ENCODE measurements at regions not wholly inside any gene's neighbourhood (a gene's known extent, or its start where the extent isn't known, plus 50 kb on each side); places are given as distances from the start of the nearest gene placed in this dataset.

GRCh38 chr20:6831461-6831860 lies 64.0 kb downstream of the BMP2 start:
- DNase-seq = no peak

DNA sequence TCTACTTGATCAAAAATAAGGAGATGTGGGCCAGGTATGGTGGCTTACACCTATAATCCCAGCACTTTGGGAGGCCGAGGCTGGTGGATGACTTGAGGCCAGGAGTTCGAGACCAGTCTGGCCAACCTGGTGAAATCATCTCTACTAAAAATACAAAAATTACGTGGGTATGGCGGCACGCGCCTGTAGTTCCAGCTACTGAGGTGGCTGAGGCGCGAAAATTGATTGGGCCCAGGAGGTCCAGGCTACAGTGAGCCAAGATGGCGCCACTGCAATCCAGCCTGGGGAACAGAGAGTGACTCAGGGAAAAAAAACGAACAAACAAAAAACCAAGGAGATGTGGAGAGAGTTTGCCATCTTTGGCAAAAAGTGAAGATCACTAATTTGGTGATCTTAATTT lies 65.3 kb downstream of the BMP2 start:
- no peak for DNase-seq

GRCh38 chr20:6835609-6836008 lies 68.1 kb downstream of the BMP2 start:
- DNase-seq = no peak

GRCh38 chr20:6836821-6837374 lies 69.4 kb downstream of the BMP2 start:
- no peak for DNase-seq

GRCh38 chr20:6837730-6838129 lies 70.2 kb downstream of the BMP2 start:
- DNase-seq = no peak

DNA sequence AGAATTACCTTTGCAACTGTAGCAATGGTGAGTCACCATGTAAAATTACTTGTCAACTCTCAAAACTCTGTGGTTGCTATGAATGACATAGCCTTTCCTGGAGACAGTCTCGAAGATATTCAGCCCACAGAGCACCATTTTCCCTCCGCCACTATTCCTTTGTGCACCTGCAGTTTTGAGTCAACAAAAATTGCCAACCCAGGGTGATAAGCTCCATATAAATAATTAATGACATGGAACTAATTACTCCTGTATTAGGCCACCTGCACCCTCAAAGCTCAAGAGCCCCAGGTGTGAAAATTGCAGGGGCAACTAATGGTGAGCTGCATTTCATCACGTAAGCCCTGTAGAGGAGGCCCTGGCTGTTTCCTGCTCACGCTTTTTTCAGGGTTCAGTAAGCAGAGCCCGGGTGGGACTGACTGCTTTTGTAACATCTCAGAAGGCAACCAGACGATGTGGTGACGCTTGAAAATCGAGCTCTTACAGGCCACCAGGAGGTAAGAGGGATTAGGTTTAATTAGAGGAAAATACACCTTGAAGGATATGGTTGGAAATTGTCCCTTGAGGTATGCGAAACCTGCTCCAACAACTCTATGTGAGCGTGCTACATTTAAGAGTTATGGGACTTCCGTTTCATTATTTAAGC lies 70.8 kb downstream of the BMP2 start:
- DNase-seq = no peak

- DNase-seq = no peak
Observed at GRCh38 chr20:6841128-6841527, 73.6 kb downstream of the BMP2 start.

GRCh38 chr20:6845141-6845540 lies 77.7 kb downstream of the BMP2 start:
- no peak for DNase-seq

GRCh38 chr20:6848041-6848440 lies 80.6 kb downstream of the BMP2 start:
- DNase-seq = no peak

DNA sequence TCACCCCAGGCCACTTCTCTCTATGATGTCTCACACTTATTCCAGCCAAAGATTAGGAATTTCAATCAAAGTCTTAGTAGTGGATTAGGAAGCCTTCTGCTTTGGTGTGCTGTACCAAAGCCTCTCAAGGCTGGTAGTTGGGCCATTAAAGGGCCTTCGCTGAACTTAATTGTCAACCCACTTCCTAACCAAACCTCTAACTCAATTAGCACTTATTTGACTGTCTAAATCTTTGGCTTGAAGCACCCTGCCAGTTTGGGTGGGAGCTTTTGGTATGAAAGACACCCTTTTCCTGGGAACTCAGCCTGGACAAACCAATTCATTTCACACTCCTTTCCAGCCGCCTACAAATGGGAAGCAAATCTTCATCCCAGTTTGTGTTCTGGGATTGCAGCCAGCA lies 81.5 kb downstream of the BMP2 start:
- DNase-seq = no peak

- DNase-seq = no peak
Observed at GRCh38 chr20:6851136-6851535, 83.7 kb downstream of the BMP2 start.

DNA sequence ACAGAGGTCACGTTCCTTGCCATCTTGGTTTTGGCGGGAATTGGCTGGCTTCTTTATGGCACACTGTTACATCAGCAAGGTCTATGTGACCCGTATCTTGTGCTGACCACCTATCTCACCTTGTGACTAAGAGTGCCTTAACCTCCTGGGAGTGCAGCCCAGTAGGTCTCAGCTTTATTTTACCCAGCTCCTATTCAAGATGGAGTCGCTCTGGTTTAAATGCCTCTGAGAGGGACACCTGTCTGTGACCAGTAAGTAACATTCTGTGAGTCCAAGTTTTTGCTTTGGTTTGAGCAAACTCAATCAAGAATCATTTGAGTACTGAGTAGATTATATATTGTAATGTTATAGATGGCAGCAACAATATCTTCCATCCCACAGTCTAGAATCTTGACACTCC lies 85.0 kb downstream of the BMP2 start:
- no peak for DNase-seq

- no peak for DNase-seq
Observed at GRCh38 chr20:6855104-6855503, 87.6 kb downstream of the BMP2 start.

GRCh38 chr20:6855796-6856195 lies 88.3 kb downstream of the BMP2 start:
- no peak for DNase-seq

DNA sequence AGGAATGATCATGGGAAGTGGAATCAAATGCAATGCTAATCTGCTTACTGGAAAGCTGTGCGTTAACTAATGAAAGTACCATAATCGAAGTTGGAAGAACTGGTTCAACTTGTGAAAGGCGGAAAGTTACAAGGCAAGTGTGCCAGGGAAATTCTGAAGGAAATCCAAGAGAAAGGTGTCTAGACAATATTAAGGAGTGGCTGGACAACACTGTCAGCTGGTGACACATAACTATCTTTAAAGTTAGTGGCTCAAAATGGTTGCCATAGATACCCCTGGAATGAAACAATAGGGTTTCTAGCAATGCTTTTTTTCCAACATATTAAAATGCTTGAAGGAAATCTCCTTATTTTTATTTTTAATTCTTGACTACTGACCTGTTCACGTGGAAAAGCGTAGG lies 90.4 kb downstream of the BMP2 start:
- DNase-seq = no peak

DNA sequence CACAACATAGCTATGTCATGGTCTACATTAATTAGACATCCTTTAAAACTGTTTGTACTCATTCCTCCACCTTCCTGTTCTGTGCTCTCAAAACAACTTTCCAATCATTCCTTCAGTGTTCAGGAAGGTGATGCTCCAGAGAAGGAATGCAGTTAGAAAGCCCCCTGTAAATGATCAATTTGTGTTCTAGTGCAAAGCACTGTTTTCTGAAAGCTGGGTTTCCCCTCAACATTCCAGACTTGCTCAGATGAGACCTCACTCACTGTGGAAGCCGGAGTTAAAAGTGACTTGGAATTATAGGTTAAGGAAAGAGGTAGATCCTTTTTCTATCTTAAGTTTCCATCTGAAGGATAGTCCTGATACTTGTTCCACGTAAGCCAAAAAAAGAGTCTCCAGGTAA lies 95.9 kb downstream of the BMP2 start:
- DNase-seq = no peak

DNA sequence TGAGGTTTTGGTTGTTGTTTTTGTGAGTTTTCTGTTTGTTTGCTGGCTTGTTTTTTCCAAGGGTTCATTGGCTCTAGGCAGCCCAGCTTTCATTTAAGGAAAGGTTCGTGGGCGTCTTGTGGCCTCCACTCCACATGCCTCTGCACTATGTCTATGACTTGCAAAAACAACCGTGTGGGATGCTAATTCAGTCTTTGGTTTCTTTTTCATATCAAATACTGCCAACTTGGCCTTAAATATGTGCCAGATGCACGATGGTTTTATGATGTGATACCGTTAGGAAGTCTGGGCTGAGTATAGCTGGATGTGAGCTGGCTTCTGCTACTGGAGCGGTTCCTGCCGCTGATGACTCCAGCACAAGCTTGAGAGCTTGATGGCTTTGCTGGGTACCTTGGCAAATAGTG lies 96.3 kb downstream of the BMP2 start:
- no peak for DNase-seq

GRCh38 chr20:6864740-6865139 lies 97.3 kb downstream of the BMP2 start:
- DNase-seq = no peak

GRCh38 chr20:6866741-6867140 lies 99.3 kb downstream of the BMP2 start:
- DNase-seq = no peak

DNA sequence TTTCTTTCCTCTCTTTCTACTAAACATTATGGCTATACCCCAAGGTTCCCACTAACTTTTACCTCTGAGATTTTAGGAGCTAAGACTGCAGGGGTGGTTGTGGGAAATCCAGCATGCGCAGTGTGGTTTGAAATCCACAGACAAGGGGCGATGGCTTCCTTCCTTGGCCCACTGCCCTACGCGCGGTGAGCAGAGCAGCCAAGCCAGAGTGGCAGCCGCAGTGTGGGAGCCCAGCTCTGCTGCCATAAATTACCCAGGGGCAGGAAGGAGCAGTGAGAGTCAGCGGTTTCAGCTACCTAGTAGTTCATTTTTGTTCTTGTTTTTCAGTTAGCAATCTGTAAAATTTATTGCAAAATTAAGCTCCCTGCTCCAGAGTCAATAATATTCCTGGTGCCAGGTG lies 101.4 kb downstream of the BMP2 start:
- no peak for DNase-seq

DNA sequence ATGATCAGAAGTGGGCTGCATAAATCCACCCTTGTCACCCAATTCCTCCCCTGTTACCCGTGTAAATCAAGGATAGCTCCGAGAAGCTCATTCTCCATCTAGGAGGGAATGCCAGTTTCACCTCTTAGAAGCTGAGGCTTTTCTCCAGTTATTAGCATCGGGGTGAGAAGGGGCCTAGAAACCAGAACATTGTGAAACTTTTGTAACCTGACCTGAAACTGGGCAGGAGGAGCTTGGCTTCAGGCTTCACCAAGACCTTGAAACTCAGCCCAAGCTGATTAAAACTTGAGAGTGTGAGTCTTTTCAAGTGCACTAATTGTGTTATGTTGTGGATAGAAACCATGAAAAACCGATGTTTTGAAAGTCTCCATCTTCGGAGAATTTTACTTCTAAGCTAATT lies 103.1 kb downstream of the BMP2 start:
- no peak for DNase-seq

DNA sequence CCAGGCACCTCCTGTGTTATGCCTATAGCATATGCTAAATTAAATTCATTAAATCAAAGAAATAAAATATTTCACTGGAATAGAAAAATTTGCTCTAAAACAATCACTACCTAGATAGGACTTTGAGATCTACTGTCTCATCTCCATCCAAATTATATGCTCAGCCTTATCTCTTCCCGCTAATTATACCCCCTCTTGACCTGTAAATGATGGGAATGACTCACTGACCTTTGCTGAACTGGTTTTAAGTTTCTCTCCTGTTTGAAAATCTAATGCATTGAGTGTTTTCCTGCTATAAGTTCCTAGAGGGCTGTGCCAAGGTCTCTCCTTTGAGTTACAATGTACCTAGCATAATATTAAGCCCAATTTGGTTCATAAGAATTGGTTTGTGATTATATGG lies 110.1 kb downstream of the BMP2 start:
- no peak for DNase-seq

DNA sequence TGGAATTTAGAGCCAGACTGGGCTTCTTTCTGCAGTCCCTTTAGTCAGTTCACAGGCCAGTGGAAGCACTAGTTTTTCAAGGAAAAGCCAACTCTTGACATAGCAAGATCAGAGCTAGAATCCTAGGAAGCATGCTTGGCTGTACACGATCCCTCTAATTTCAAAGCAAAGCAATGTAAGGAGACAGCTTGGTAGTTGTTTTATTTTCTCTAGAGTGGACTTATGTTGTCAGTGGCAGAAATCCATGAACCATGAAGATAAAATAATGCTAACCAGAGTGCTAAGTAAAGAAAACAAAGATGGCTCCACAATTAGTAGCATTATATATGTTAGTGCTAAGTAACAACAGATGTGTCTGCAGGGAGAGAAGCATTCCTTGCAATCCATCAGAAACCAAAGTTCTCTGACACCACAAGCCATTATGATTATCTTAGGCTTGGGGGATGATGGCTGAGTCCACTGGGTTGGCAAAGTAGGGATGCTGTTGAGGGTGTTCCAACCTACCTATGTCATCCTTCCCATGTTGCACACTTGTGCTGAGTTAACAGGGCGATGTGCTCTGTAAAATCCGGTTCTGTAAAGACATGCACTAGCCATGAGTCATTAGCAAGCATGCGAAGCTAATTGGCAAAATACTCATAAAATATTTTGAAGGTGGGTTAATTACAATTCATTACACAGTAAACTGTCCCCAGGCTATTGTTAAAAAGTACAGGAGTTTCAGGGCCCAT lies 115.2 kb downstream of the BMP2 start:
- no peak for DNase-seq

GRCh38 chr20:6884114-6884513 lies 116.6 kb downstream of the BMP2 start:
- no peak for DNase-seq

Data from CD4-positive, alpha-beta T cell treated with Interleukin-4 for 1 hour (primary cell).